Hepatocyte (in vitro differentiated cells): ENCODE measurements at regions not wholly inside any gene's neighbourhood (a gene's known extent, or its start where the extent isn't known, plus 50 kb on each side); places are given as distances from the start of the nearest gene placed in this dataset.
A peak's percentile ranks its signal among the peaks of the same experiment; 100 is the strongest.

ENCODE experiments used
- DNase-seq: peaks from one replicate; pipeline ENCODE4 v3.0.0-alpha.2; 2016; ENCODE audit warnings: low spot score
- H2AFZ ChIP-seq: fragments of 200-600 bp; sonication (generic); 2 replicates; pipeline ENCODE4 v1.6.0; 2016; ENCODE audit warnings: antibody characterized with exemption, mild to moderate bottlenecking
- H3K27ac ChIP-seq: fragments of 200-600 bp; sonication (generic); 2 replicates; pipeline ENCODE4 v1.5.1; 2016; ENCODE audit warnings: mild to moderate bottlenecking
- H3K27me3 ChIP-seq: fragments of 200-600 bp; sonication (generic); 2 replicates; pipeline ENCODE4 v1.6.1; 2016
- H3K36me3 ChIP-seq: fragments of 200-600 bp; sonication (generic); replicated peaks from 2 replicates; pipeline ENCODE4 v1.5.1; 2016; ENCODE audit warnings: low read depth; ENCODE audit not compliant: insufficient read depth
- H3K4me1 ChIP-seq: fragments of 200-600 bp; sonication (generic); 2 replicates; pipeline ENCODE4 v1.5.1; 2016; ENCODE audit warnings: mild to moderate bottlenecking, moderate library complexity; ENCODE audit not compliant: insufficient read depth
- H3K4me2 ChIP-seq: fragments of 200-600 bp; sonication (generic); 2 replicates; pipeline ENCODE4 v1.6.0; 2016
- H3K4me3 ChIP-seq: fragments of 200-600 bp; sonication (generic); 2 replicates; pipeline ENCODE4 v1.5.1; 2016; ENCODE audit warnings: mild to moderate bottlenecking
- H3K79me2 ChIP-seq: fragments of 200-600 bp; sonication (generic); 2 replicates; pipeline ENCODE4 v1.6.0; 2017; ENCODE audit warnings: mild to moderate bottlenecking
- H3K9me2 ChIP-seq: fragments of 200-600 bp; sonication (generic); replicated peaks from 2 replicates; pipeline ENCODE4 v1.6.0; 2017; ENCODE audit warnings: mild to moderate bottlenecking; ENCODE audit not compliant: insufficient read depth
- H3K9me3 ChIP-seq: fragments of 200-600 bp; sonication (generic); 2 replicates; pipeline ENCODE4 v1.5.1; 2016; ENCODE audit warnings: low read depth, mild to moderate bottlenecking
- H4K20me1 ChIP-seq: fragments of 200-600 bp; sonication (generic); 2 replicates; pipeline ENCODE4 v1.6.0; 2016; ENCODE audit warnings: mild to moderate bottlenecking; ENCODE audit not compliant: insufficient read depth, poor library complexity, severe bottlenecking
- CTCF ChIP-seq: fragments of 200-600 bp; sonication (generic); IDR thresholded peaks from 2 replicates; pipeline ENCODE4 v1.5.1; 2016; ENCODE audit warnings: antibody characterized with exemption, mild to moderate bottlenecking; ENCODE audit not compliant: poor library complexity
- EZH2 ChIP-seq: fragments of 200-600 bp; sonication (generic); IDR thresholded peaks from 2 replicates; pipeline ENCODE4 v1.6.1; 2016; ENCODE audit warnings: antibody characterized with exemption, mild to moderate bottlenecking, borderline replicate concordance
- EZH2phosphoT487 ChIP-seq: fragments of 200-600 bp; sonication (generic); IDR thresholded peaks from one replicate; pipeline ENCODE4 v1.6.1; 2018; ENCODE audit warnings: antibody characterized with exemption, mild to moderate bottlenecking, low read depth, moderate library complexity; ENCODE audit not compliant: unreplicated experiment, severe bottlenecking
- WGBS: methylation state at CpG from one replicate; pipeline ENCODE4 v1.1.6; 2016; ENCODE audit warnings: low lambda C conversion rate; ENCODE audit errors: missing lambda C conversion rate; 5-methylcytosine and 5-hydroxymethylcytosine counted together

GRCh38 chr15:35701402-35702046, 155.6 kb upstream of the DPH6 start:
- Histone ChIP-seq H3K4me3 (no peak overlapping the region), H3K4me1 (peaks cover 48% of the 10 kb centered on the region), H3K9me2 (no peaks in the 10 kb centered on the region), H3K27ac (no peak overlapping the region), H3K9me3 (no peaks in the 10 kb centered on the region), H4K20me1 (no peaks in the 10 kb centered on the region), H2AFZ (no peak overlapping the region), H3K27me3 (no peaks in the 10 kb centered on the region), H3K4me2 (no peak overlapping the region), H3K79me2 (no peaks in the 10 kb centered on the region), H3K36me3 (no peaks in the 10 kb centered on the region)
- no peak for DNase-seq
- WGBS: 76% methylated on average over 4 of the region's 4 CpGs
- no peak for TF ChIP-seq EZH2
- TF ChIP-seq EZH2phosphoT487: no peak
- no peak for TF ChIP-seq CTCF

GRCh38 chr15:35702946-35703495, 157.1 kb upstream of the DPH6 start:
- 64% methylated on average over 3 of the region's 3 CpGs for WGBS
- Histone ChIP-seq H3K4me3 (no peak overlapping the region), H3K79me2 (no peaks in the 10 kb centered on the region), H3K9me2 (no peaks in the 10 kb centered on the region), H3K4me1 (peaks cover 35% of the 10 kb centered on the region), H3K9me3 (no peaks in the 10 kb centered on the region), H3K4me2 (no peak overlapping the region), H2AFZ (no peak overlapping the region), H3K27ac (no peak overlapping the region), H3K36me3 (no peaks in the 10 kb centered on the region), H4K20me1 (no peaks in the 10 kb centered on the region), H3K27me3 (no peaks in the 10 kb centered on the region)
- DNase-seq: no peak
- no peak for TF ChIP-seq EZH2
- no peak for TF ChIP-seq EZH2phosphoT487
- TF ChIP-seq CTCF: no peak

- no peak for TF ChIP-seq EZH2phosphoT487
- no peak for TF ChIP-seq EZH2
- TF ChIP-seq CTCF: no peak
- H3K4me2 ChIP-seq: no peak overlapping the region
- peak overlapping the region; percentile 20 for H3K27ac ChIP-seq
- no peaks in the 10 kb centered on the region for H3K9me2 ChIP-seq
- no peaks in the 10 kb centered on the region for H3K27me3 ChIP-seq
- no peaks in the 10 kb centered on the region for H3K36me3 ChIP-seq
- H2AFZ ChIP-seq: no peak overlapping the region
- H3K4me3 ChIP-seq: no peak overlapping the region
- no peaks in the 10 kb centered on the region for H3K9me3 ChIP-seq
- no peaks in the 10 kb centered on the region for H3K79me2 ChIP-seq
- 54% methylated on average over 2 of the region's 2 CpGs for WGBS
- peaks cover 18% of the 10 kb centered on the region for H3K4me1 ChIP-seq
- no peak for DNase-seq
- H4K20me1 ChIP-seq: no peaks in the 10 kb centered on the region
Observed at GRCh38 chr15:35705030-35705883, 159.3 kb upstream of the DPH6 start.
